Body of pancreas (tissue), 4 donors: ENCODE measurements at regions not wholly inside any gene's neighbourhood (a gene's known extent, or its start where the extent isn't known, plus 50 kb on each side); places are given as distances from the start of the nearest gene placed in this dataset.

Experiments
- ATAC-seq: fragments of 150-250 bp; one replicate; pipeline ENCODE4 v1.9.1; 2016
- DNase-seq, 4 donors: peaks; one replicate each; pipeline ENCODE4 v3.0.0-alpha.2; 2019
- H3K27ac ChIP-seq, 4 donors: fragments of 200-600 bp; sonication (generic); 1 replicate in 3 of 4; 2 replicates in 1 of 4; pipeline versions ENCODE4 v1.5.1 to v1.6.1; 2016 to 2019; ENCODE audit warnings: mild to moderate bottlenecking in 1 of 4, mixed read lengths in 1 of 4, moderate library complexity in 1 of 4
- H3K27me3 ChIP-seq, 2 donors: fragments of 200-600 bp; sonication (generic); one replicate each; pipeline ENCODE4 v1.6.0; 2016; ENCODE audit warnings: mild to moderate bottlenecking in 1 of 2
- H3K36me3 ChIP-seq, 2 donors: fragments of 200-600 bp; sonication (generic); replicated peaks in 1 of 2; 2 replicates each; pipeline ENCODE4 v1.5.1; 2016; ENCODE audit warnings: low read depth in 2 of 2; ENCODE audit not compliant: insufficient read depth in 1 of 2
- H3K4me1 ChIP-seq: fragments of 200-600 bp; sonication (generic); one replicate; pipeline ENCODE4 v1.6.0; 2016
- H3K4me3 ChIP-seq, 2 donors: fragments of 200-600 bp; sonication (generic); 1 replicate in 1 of 2; 2 replicates in 1 of 2; pipeline ENCODE4 v1.5.1; 2016 to 2019
- H3K9me3 ChIP-seq, 3 donors: fragments of 200-600 bp; sonication (generic); 1 replicate in 2 of 3; 2 replicates in 1 of 3; pipeline ENCODE4 v1.5.1; 2016
- POLR2A ChIP-seq, 3 donors: fragments of 450-650 bp; IDR thresholded peaks; one replicate each; pipeline ENCODE4 v1.6.1; 2016; ENCODE audit warnings: antibody characterized with exemption in 3 of 3, mild to moderate bottlenecking in 2 of 3
- WGBS, 2 donors: methylation state at CpG; one replicate each; pipeline ENCODE4 v1.1.5; 2017; 5-methylcytosine and 5-hydroxymethylcytosine counted together
- intact Hi-C: fragments of 100-400 bp; cut with DNase I; formaldehyde crosslinking; loops from one replicate; pipeline ENCODE4 v1.15.1; 2023
- TF ChIP-seq, protein P1 (sequence below), 7 experiments: fragments of 450-650 bp in 4 of 7; fragments of 200-600 bp in 3 of 7; sonication (generic) in 3 of 7; IDR thresholded peaks; one replicate each; pipeline ENCODE4 v1.5.1; 2016 to 2019; ENCODE audit warnings: antibody characterized with exemption in 7 of 7

GRCh38 chr2:7902251-7902765 is 779.5 kb upstream of the ID2 start:
- no peak for ATAC-seq
- Histone ChIP-seq H3K27ac (no peak overlapping the region), H3K4me3 (no peak overlapping the region), H3K4me1 (peaks cover 15% of the 10 kb centered on the region), H3K27me3 (no peaks in the 10 kb centered on the region), H3K9me3 (no peaks in the 10 kb centered on the region), H3K36me3 (no peaks in the 10 kb centered on the region)
- WGBS, 2 donors = 61 to 64% methylated on average over 5 of the region's 5 CpGs
- no peak for TF ChIP-seq POLR2A (IDR thresholded peaks at IDR 0.05)
- TF ChIP-seq, protein P1, sequence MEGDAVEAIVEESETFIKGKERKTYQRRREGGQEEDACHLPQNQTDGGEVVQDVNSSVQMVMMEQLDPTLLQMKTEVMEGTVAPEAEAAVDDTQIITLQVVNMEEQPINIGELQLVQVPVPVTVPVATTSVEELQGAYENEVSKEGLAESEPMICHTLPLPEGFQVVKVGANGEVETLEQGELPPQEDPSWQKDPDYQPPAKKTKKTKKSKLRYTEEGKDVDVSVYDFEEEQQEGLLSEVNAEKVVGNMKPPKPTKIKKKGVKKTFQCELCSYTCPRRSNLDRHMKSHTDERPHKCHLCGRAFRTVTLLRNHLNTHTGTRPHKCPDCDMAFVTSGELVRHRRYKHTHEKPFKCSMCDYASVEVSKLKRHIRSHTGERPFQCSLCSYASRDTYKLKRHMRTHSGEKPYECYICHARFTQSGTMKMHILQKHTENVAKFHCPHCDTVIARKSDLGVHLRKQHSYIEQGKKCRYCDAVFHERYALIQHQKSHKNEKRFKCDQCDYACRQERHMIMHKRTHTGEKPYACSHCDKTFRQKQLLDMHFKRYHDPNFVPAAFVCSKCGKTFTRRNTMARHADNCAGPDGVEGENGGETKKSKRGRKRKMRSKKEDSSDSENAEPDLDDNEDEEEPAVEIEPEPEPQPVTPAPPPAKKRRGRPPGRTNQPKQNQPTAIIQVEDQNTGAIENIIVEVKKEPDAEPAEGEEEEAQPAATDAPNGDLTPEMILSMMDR (IDR thresholded peaks at IDR 0.05) = no peak
- intact Hi-C loops = no loop called here
- no peak for DNase-seq

GRCh38 chr2:7904319-7904718 is 777.5 kb upstream of the ID2 start:
- intact Hi-C loops = no loop called here
- WGBS, 2 donors = 94 to 95% methylated on average over 3 of the region's 3 CpGs
- TF ChIP-seq, protein P1 (IDR thresholded peaks at IDR 0.05) = no peak
- no peak for TF ChIP-seq POLR2A (IDR thresholded peaks at IDR 0.05)
- Histone ChIP-seq H3K9me3 (no peaks in the 10 kb centered on the region), H3K27ac (no peak overlapping the region), H3K36me3 (no peaks in the 10 kb centered on the region), H3K4me3 (no peak overlapping the region), H3K4me1 (peaks cover 11% of the 10 kb centered on the region), H3K27me3 (no peaks in the 10 kb centered on the region)
- ATAC-seq (no peak), DNase-seq (no peak)

DNA sequence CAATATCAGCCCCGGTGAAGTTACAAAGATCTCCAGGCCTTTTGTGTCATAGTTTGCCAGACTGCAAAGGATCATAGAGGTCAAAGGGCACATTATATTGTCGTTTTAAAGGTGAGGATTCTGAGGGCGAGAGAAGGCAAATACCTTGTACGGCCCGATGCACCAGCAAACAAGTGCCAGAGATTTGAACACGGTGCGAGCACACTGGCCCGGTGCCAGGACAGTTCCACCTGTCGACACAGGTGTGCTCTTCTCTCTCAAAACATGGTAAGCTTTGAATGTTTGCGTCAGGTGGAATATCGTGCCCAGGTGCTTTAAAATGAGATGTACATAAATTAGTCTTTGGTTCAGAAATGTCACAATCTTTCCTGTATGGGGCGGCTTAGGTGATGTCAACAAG is 776.1 kb upstream of the ID2 start:
- DNase-seq (peak in 1 of 4 donors; percentile 33), ATAC-seq (no peak)
- Histone ChIP-seq H3K4me3 (no peak overlapping the region), H3K9me3 (no peaks in the 10 kb centered on the region), H3K27ac (no peak overlapping the region), H3K27me3 (no peaks in the 10 kb centered on the region), H3K4me1 (no peaks in the 10 kb centered on the region), H3K36me3 (no peaks in the 10 kb centered on the region)
- intact Hi-C loops = no loop called here
- 56 to 66% methylated on average over 12 of the region's 12 CpGs for WGBS, 2 donors
- TF ChIP-seq POLR2A (IDR thresholded peaks at IDR 0.05) = no peak
- TF ChIP-seq, protein P1 (IDR thresholded peaks at IDR 0.05) = no peak

DNA sequence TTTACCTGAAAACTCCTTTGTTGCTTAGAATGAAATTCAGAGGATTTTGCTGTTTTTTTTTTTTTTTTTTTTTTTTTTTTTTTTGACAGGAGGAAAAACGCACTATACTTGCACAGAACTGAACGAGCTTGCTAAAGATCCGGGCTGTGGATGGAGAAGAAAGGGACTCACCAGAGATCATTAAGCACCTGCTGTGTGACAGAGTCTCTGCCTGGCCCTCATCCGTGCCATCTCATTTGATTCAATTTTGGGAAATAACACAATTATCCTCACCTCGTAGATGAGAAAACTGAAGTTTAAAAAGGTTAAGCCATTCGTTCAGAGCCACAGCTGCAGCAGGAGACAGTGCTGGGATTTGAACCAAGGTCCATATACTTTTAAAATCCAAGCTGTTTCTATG is 775.4 kb upstream of the ID2 start:
- intact Hi-C loops = no loop called here
- no peak for DNase-seq
- ATAC-seq = no peak
- no peaks in the 10 kb centered on the region for H3K27me3 ChIP-seq
- no peaks in the 10 kb centered on the region for H3K9me3 ChIP-seq
- H3K36me3 ChIP-seq = no peaks in the 10 kb centered on the region
- WGBS, 2 donors = 63 to 87% methylated on average over 6 of the region's 6 CpGs
- no peak for TF ChIP-seq POLR2A (IDR thresholded peaks at IDR 0.05)
- TF ChIP-seq, protein P1 (IDR thresholded peaks at IDR 0.05) = no peak
- H3K27ac ChIP-seq = no peak overlapping the region
- no peak overlapping the region for H3K4me3 ChIP-seq
- H3K4me1 ChIP-seq = no peaks in the 10 kb centered on the region

DNA sequence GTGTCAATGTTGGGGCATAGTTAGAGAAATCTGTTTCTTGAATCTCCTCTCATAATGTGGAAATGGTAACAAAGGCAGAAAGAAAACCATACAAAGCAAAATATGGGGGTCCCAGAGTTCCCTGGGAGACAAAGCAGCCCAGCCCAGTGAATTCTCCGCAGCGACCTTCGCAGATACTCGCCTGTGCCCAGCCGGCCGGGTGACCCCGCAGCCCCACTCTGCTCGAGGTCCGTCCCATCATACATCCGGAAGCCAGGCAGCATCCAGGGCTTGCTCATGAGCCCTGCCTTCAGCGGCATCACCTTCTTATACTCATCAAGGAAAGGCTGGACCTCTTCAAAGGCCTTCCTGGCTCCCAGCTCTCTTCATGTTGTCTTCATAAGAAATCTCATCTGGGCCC is 774.8 kb upstream of the ID2 start:
- intact Hi-C loops = no loop called here
- Histone ChIP-seq H3K9me3 (no peaks in the 10 kb centered on the region), H3K27me3 (no peaks in the 10 kb centered on the region), H3K36me3 (no peaks in the 10 kb centered on the region), H3K4me1 (no peaks in the 10 kb centered on the region), H3K27ac (no peak overlapping the region), H3K4me3 (no peak overlapping the region)
- no peak for DNase-seq
- TF ChIP-seq, protein P1 (IDR thresholded peaks at IDR 0.05) = no peak
- TF ChIP-seq POLR2A (IDR thresholded peaks at IDR 0.05) = no peak
- no peak for ATAC-seq
- 90 to 96% methylated on average over 11 of the region's 11 CpGs for WGBS, 2 donors
